ENCODE measurements at regions not wholly inside any gene's neighbourhood (a gene's known extent, or its start where the extent isn't known, plus 50 kb on each side); places are given as distances from the start of the nearest gene placed in this dataset.

DNA sequence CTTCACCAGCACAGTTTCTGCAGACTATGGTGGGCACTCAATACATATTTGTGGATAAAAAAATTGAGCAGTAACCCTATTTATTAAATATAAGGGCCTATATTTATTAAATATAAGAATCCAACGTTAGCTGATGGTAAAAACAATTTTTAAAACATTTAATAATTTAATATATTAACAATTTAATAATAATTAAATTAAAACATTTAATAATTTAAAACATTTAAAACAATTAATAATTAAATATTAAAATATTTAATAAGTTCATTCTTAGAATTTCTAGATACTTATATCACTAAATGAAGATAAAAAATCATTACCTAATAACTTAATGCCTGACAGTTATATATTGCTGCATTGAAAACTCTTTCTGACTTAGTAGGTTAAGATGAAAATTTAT is 880.2 kb upstream of the EPHA6 start:
- H3K36me3 Mint-ChIP-seq (ENCODE audit: insufficient read depth): peaks cover 6% of the 10 kb centered on the region
- no peak overlapping the region for H3K27ac Mint-ChIP-seq
- peaks cover 15% of the 10 kb centered on the region for H3K4me1 Mint-ChIP-seq (ENCODE audit: low read depth)
- no peak overlapping the region for H3K4me3 Mint-ChIP-seq (ENCODE audit: low read depth)
- TF ChIP-seq, protein P1, sequence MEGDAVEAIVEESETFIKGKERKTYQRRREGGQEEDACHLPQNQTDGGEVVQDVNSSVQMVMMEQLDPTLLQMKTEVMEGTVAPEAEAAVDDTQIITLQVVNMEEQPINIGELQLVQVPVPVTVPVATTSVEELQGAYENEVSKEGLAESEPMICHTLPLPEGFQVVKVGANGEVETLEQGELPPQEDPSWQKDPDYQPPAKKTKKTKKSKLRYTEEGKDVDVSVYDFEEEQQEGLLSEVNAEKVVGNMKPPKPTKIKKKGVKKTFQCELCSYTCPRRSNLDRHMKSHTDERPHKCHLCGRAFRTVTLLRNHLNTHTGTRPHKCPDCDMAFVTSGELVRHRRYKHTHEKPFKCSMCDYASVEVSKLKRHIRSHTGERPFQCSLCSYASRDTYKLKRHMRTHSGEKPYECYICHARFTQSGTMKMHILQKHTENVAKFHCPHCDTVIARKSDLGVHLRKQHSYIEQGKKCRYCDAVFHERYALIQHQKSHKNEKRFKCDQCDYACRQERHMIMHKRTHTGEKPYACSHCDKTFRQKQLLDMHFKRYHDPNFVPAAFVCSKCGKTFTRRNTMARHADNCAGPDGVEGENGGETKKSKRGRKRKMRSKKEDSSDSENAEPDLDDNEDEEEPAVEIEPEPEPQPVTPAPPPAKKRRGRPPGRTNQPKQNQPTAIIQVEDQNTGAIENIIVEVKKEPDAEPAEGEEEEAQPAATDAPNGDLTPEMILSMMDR (IDR thresholded peaks at IDR 0.05; ENCODE audit: unreplicated experiment): no peak
- H3K9me3 Mint-ChIP-seq (ENCODE audit: low read depth): peaks cover 10% of the 10 kb centered on the region
- no peak for DNase-seq (ENCODE audit: low spot score, unreplicated experiment)
- H3K27me3 Mint-ChIP-seq: no peaks in the 10 kb centered on the region

DNA sequence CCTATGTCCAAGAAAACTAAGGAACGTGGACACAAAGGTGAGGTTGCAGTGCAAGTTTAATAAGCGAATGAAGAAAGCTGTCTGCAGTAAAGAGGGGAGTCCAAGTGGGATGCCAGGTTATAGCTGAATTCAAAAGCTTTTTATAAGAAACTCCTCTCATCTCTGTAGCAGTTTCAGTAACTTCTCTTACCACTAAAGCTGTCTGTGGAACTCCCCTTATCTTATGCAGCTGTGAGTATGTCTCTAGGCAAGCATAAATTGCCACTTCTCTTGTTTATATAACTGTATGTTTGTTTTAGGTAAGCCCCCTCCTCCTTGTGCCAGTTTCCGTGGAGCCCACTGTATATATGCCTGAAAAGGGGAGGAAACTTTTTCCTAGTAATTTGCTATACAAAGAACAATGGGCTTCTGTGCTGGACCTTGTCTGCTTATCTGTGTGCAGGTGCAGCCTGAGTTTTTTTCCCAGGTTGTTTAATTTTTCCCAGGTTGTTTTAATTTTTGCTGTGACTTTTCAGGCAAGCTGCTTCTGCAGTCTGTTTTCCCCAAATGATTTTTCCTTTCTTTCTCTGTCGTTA is 875.1 kb upstream of the EPHA6 start:
- TF ChIP-seq, protein P1 (IDR thresholded peaks at IDR 0.05; ENCODE audit: unreplicated experiment): no peak
- Mint-ChIP-seq H3K27me3 (no peaks in the 10 kb centered on the region), H3K4me1 (ENCODE audit: low read depth) (peaks cover 19% of the 10 kb centered on the region), H3K36me3 (ENCODE audit: insufficient read depth) (peaks cover 16% of the 10 kb centered on the region), H3K27ac (peak overlapping the region; percentile 94), H3K4me3 (ENCODE audit: low read depth) (no peak overlapping the region), H3K9me3 (ENCODE audit: low read depth) (peaks cover 36% of the 10 kb centered on the region)
- no peak for DNase-seq (ENCODE audit: low spot score, unreplicated experiment)

GRCh38 chr3:95965704-95966336 is 848.6 kb upstream of the EPHA6 start:
- Mint-ChIP-seq H3K27me3 (no peaks in the 10 kb centered on the region), H3K9me3 (ENCODE audit: low read depth) (peaks cover 7% of the 10 kb centered on the region), H3K36me3 (ENCODE audit: insufficient read depth) (no peaks in the 10 kb centered on the region), H3K4me1 (ENCODE audit: low read depth) (no peaks in the 10 kb centered on the region), H3K4me3 (ENCODE audit: low read depth) (no peak overlapping the region), H3K27ac (no peak overlapping the region)
- TF ChIP-seq, protein P1 (IDR thresholded peaks at IDR 0.05; ENCODE audit: unreplicated experiment): no peak
- no peak for DNase-seq (ENCODE audit: low spot score, unreplicated experiment)

DNA sequence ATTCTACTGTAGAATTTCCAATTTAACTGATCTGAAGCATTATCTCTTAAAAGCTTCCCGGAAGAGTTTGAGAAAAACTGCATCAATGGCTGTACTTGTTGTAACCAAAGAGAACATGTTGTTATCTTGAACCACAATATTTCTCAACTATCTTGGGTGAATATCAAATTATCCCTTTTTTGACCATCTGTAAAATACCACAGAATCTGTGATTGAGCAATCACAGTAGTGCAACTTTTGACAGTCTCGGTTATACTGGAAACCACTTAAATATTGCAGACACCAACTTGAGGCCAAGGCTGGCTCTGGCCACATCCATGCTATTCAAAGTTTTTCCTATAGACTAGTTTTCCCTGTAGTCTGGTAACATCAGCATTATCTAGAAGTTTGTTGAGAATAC is 842.8 kb upstream of the EPHA6 start:
- no peak for DNase-seq (ENCODE audit: low spot score, unreplicated experiment)
- H3K36me3 Mint-ChIP-seq (ENCODE audit: insufficient read depth): no peaks in the 10 kb centered on the region
- H3K4me3 Mint-ChIP-seq (ENCODE audit: low read depth): no peak overlapping the region
- H3K4me1 Mint-ChIP-seq (ENCODE audit: low read depth): no peaks in the 10 kb centered on the region
- TF ChIP-seq, protein P1 (IDR thresholded peaks at IDR 0.05; ENCODE audit: unreplicated experiment): no peak
- peaks cover 8% of the 10 kb centered on the region for H3K9me3 Mint-ChIP-seq (ENCODE audit: low read depth)
- H3K27ac Mint-ChIP-seq: no peak overlapping the region
- H3K27me3 Mint-ChIP-seq: no peaks in the 10 kb centered on the region

- Mint-ChIP-seq H3K9me3 (ENCODE audit: low read depth) (peaks cover 14% of the 10 kb centered on the region), H3K4me1 (ENCODE audit: low read depth) (no peaks in the 10 kb centered on the region), H3K27ac (no peak overlapping the region), H3K4me3 (ENCODE audit: low read depth) (no peak overlapping the region), H3K27me3 (no peaks in the 10 kb centered on the region), H3K36me3 (ENCODE audit: insufficient read depth) (peaks cover 3% of the 10 kb centered on the region)
- DNase-seq (ENCODE audit: low spot score, unreplicated experiment): no peak
- TF ChIP-seq, protein P1 (IDR thresholded peaks at IDR 0.05; ENCODE audit: unreplicated experiment): no peak
Measured at GRCh38 chr3:95994338-95994737, 820.1 kb upstream of the EPHA6 start.

All from progenitor cell of endocrine pancreas (in vitro differentiated cells).